A549 (cell line): ENCODE measurements at regions not wholly inside any gene's neighbourhood (a gene's known extent, or its start where the extent isn't known, plus 50 kb on each side); places are given as distances from the start of the nearest gene placed in this dataset.

Experiments
- ATAC-seq, 2 experiments: fragments of 200-7000 bp in 1 of 2; fragments of >200 bp in 1 of 2; cut with Nextera tagmentation in 1 of 2; cut with Tn5 transposase in 1 of 2; 3 replicates each; pipeline versions ENCODE4 v1.8.0 to v1.9.1; 2018 to 2020; ENCODE audit warnings: mild to moderate bottlenecking in 1 of 2, moderate library complexity in 1 of 2
- CTCF ChIA-PET: fragments of 300-600 bp; sonication (Branson Sonifier 250); formaldehyde crosslinking; extraction: SDS; loops from one replicate; lab custom pipeline; 2021; ENCODE audit warnings: antibody characterized with exemption, inconsistent platforms; lab: Yijun Ruan, JAX
- POLR2A ChIA-PET: fragments of 350-600 bp; formaldehyde crosslinking; extraction: SDS; loops from one replicate; lab custom pipeline; 2021; ENCODE audit warnings: antibody characterized with exemption, inconsistent platforms; lab: Yijun Ruan, JAX
- DNase-seq, 2 experiments: peaks; one replicate each; pipeline versions ENCODE4 v3.0.0 to v3.0.0-alpha.2; 2011 to 2016; ENCODE audit warnings: low read depth in 1 of 2, low spot score in 1 of 2
- FAIRE-seq: peaks from 2 replicates; lab custom pipeline; 2011; peaks lifted over from hg19 to GRCh38; lab: Jason Lieb, UNC
- H3K27ac ChIP-seq, 2 experiments: fragments of >200 bp; sonication (Bioruptor Twin); formaldehyde crosslinking; 3 replicates each; pipeline ENCODE4 v1.5.1; 2016 to 2017
- H3K4me1 ChIP-seq: fragments of >200 bp; sonication (Bioruptor Twin); formaldehyde crosslinking; 3 replicates; pipeline ENCODE4 v1.6.1; 2016
- H3K4me2 ChIP-seq: fragments of >200 bp; sonication (Bioruptor Twin); formaldehyde crosslinking; 3 replicates; pipeline ENCODE4 v1.6.1; 2016
- H3K4me3 ChIP-seq: fragments of >200 bp; sonication (Bioruptor Twin); formaldehyde crosslinking; 3 replicates; pipeline ENCODE4 v1.5.1; 2016
- H3K9me3 ChIP-seq: fragments of >200 bp; sonication (Bioruptor Twin); formaldehyde crosslinking; 3 replicates; pipeline ENCODE4 v1.6.1; 2016
- ATOH8 ChIP-seq: fragments of 250-450 bp; sonication (Bioruptor Pico); IDR thresholded peaks from 2 replicates; pipeline ENCODE4 v1.5.0; 2020; ENCODE audit warnings: low read depth, mild to moderate bottlenecking, moderate library complexity
- BCL3 ChIP-seq: fragments of >200 bp; sonication (Bioruptor Twin); formaldehyde crosslinking; IDR thresholded peaks from 3 replicates; pipeline ENCODE4 v1.6.1; 2016
- CBX8 ChIP-seq: fragments of 200-600 bp; sonication (generic); IDR thresholded peaks from 2 replicates; pipeline ENCODE4 v1.6.1; 2016
- CEBPB ChIP-seq, 2 experiments: fragments of >200 bp in 1 of 2; sonication (Bioruptor Twin) in 1 of 2; formaldehyde crosslinking in 1 of 2; IDR thresholded peaks; 2 replicates each; pipeline ENCODE4 v1.6.1; 2012 to 2016
- CTCF ChIP-seq: fragments of >200 bp; sonication (Bioruptor Twin); formaldehyde crosslinking; IDR thresholded peaks from 3 replicates; pipeline ENCODE4 v1.5.1; 2016
- E2F6 ChIP-seq: IDR thresholded peaks from 2 replicates; pipeline ENCODE4 v1.6.1; 2012; ENCODE audit warnings: low read depth, borderline replicate concordance
- EHMT2 ChIP-seq: fragments of 200-600 bp; sonication (generic); IDR thresholded peaks from 2 replicates; pipeline ENCODE4 v1.6.1; 2016; ENCODE audit warnings: antibody characterized with exemption, low read depth, mild to moderate bottlenecking, moderate library complexity
- FOSB ChIP-seq: fragments of 250-450 bp; sonication (Bioruptor Pico); IDR thresholded peaks from 2 replicates; pipeline ENCODE4 v1.5.0; 2020; ENCODE audit warnings: mild to moderate bottlenecking, moderate library complexity
- GATA3 ChIP-seq: IDR thresholded peaks from 2 replicates; pipeline ENCODE4 v1.6.1; 2012; ENCODE audit warnings: borderline replicate concordance
- HDAC2 ChIP-seq: fragments of 200-600 bp; sonication (generic); IDR thresholded peaks from 2 replicates; pipeline ENCODE4 v1.6.1; 2016
- HMGXB4 ChIP-seq: fragments of 250-450 bp; sonication (Bioruptor Pico); IDR thresholded peaks from 2 replicates; pipeline ENCODE4 v1.5.0; 2021; ENCODE audit warnings: mild to moderate bottlenecking, moderate library complexity, borderline replicate concordance
- HOXB13 ChIP-seq: fragments of 250-450 bp; sonication (Bioruptor Pico); IDR thresholded peaks from 2 replicates; pipeline ENCODE4 v1.5.0; 2020; ENCODE audit warnings: low read depth, mild to moderate bottlenecking, moderate library complexity
- JUNB ChIP-seq: fragments of >200 bp; sonication (Bioruptor Twin); formaldehyde crosslinking; IDR thresholded peaks from 2 replicates; pipeline ENCODE4 v1.6.1; 2016
- KDM5A ChIP-seq: fragments of 200-600 bp; sonication (generic); IDR thresholded peaks from 2 replicates; pipeline ENCODE4 v1.6.1; 2016; ENCODE audit warnings: antibody characterized with exemption, mild to moderate bottlenecking
- MAZ ChIP-seq: fragments of 150-350 bp; IDR thresholded peaks from 2 replicates; pipeline ENCODE4 v1.6.1; 2014; ENCODE audit warnings: antibody characterized with exemption, low read depth, low read length, borderline replicate concordance
- NR3C1 ChIP-seq: fragments of >200 bp; sonication (Bioruptor Twin); formaldehyde crosslinking; IDR thresholded peaks from 3 replicates; pipeline ENCODE4 v1.6.1; 2017
- PBX3 ChIP-seq: IDR thresholded peaks from 2 replicates; pipeline ENCODE4 v1.6.1; 2012
- PHF8 ChIP-seq: fragments of 200-600 bp; sonication (generic); IDR thresholded peaks from 2 replicates; pipeline ENCODE4 v1.6.1; 2016; ENCODE audit warnings: low read depth, mild to moderate bottlenecking, antibody characterized with exemption, moderate library complexity, borderline replicate concordance
- RAD21 ChIP-seq, 2 experiments: fragments of >200 bp in 1 of 2; sonication (Bioruptor Twin) in 1 of 2; formaldehyde crosslinking in 1 of 2; IDR thresholded peaks in 1 of 2; conservative IDR thresholded peaks in 1 of 2; 2 replicates in 1 of 2; 3 replicates in 1 of 2; pipeline ENCODE4 v1.6.1; 2012 to 2018; ENCODE audit warnings: inconsistent platforms in 1 of 2
- REST ChIP-seq: fragments of 200-600 bp; sonication (generic); IDR thresholded peaks from 2 replicates; pipeline ENCODE4 v1.6.1; 2016; ENCODE audit warnings: antibody characterized with exemption, mild to moderate bottlenecking, moderate library complexity
- RNF2 ChIP-seq: fragments of 200-600 bp; sonication (generic); IDR thresholded peaks from 2 replicates; pipeline ENCODE4 v1.6.1; 2016; ENCODE audit warnings: low read depth, mild to moderate bottlenecking, antibody characterized with exemption, moderate library complexity, borderline replicate concordance
- SREBF2 ChIP-seq: fragments of 450-650 bp; IDR thresholded peaks from 2 replicates; pipeline ENCODE4 v1.6.1; 2014; ENCODE audit warnings: mild to moderate bottlenecking, moderate library complexity
- TFCP2L1 ChIP-seq: fragments of 250-450 bp; sonication (Bioruptor Pico); IDR thresholded peaks from 2 replicates; pipeline ENCODE4 v1.5.0; 2021; ENCODE audit warnings: mild to moderate bottlenecking
- USF2 ChIP-seq: fragments of 450-650 bp; IDR thresholded peaks from 2 replicates; pipeline ENCODE4 v1.6.1; 2014; ENCODE audit warnings: antibody characterized with exemption
- ZSCAN20 ChIP-seq: fragments of 250-450 bp; sonication (Bioruptor Pico); IDR thresholded peaks from 2 replicates; pipeline ENCODE4 v1.8.0; 2022; ENCODE audit warnings: mild to moderate bottlenecking, moderate library complexity
- WGBS: methylation state at CpG from one replicate; pipeline ENCODE4 v1.1.6; 2017; ENCODE audit errors: missing lambda C conversion rate; 5-methylcytosine and 5-hydroxymethylcytosine counted together

GRCh38 chrX:16012250-16012649 is 111.1 kb upstream of the GRPR start:
- Histone ChIP-seq H3K4me3 (no peak overlapping the region), H3K27ac (no peak overlapping the region), H3K4me1 (no peaks in the 10 kb centered on the region), H3K4me2 (no peak overlapping the region), H3K9me3 (no peaks in the 10 kb centered on the region)
- 74% methylated on average over 1 of the region's 1 CpG for WGBS
- POLR2A ChIA-PET, result no interaction called here
- CTCF ChIA-PET, result interaction anchor here (0.9 kb wide), 1 partner anchor 11 kb away, joined by 3 read pairs; no protein-coding TSS in a partner anchor
- FAIRE-seq, result peak; percentile 91
- TF ChIP-seq PBX3 (no peak), EHMT2 (no peak), HDAC2 (no peak), RNF2 (no peak), CEBPB (IDR thresholded peaks at IDR 0.05) (no peak), NR3C1 (no peak), ATOH8 (CRISPR knock-in tag) (no peak), HMGXB4 (no peak), MAZ (no peak), REST (no peak), TFCP2L1 (no peak), CTCF (no peak), KDM5A (no peak), E2F6 (no peak), PHF8 (no peak)
- ATAC-seq, result no peak
- no peak for DNase-seq

- ChIA-PET POLR2A (no interaction called here), CTCF (interaction anchor here (0.7 kb wide), 1 partner anchor 96 kb away, joined by 3 read pairs; no protein-coding TSS in a partner anchor)
- no peak overlapping the region for H3K4me3 ChIP-seq
- no peak overlapping the region for H3K27ac ChIP-seq
- ATAC-seq (no peak), FAIRE-seq (no peak), DNase-seq (no peak)
- H3K9me3 ChIP-seq, result no peaks in the 10 kb centered on the region
- H3K4me2 ChIP-seq, result no peak overlapping the region
- WGBS, result 44% methylated on average over 2 of the region's 2 CpGs
- H3K4me1 ChIP-seq, result no peaks in the 10 kb centered on the region
- no peak for TF ChIP-seq HOXB13 (CRISPR knock-in tag)
- no peak for TF ChIP-seq TFCP2L1
- no peak for TF ChIP-seq EHMT2
- TF ChIP-seq CBX8, result no peak
- TF ChIP-seq RAD21 (conservative IDR thresholded peaks at IDR 0.05 in 1 of 2, IDR thresholded peaks at IDR 0.05 in 1 of 2), result no peak
- TF ChIP-seq JUNB, result no peak
- TF ChIP-seq BCL3, result no peak
- TF ChIP-seq SREBF2, result no peak
- TF ChIP-seq USF2, result no peak
- TF ChIP-seq RNF2, result no peak
- TF ChIP-seq GATA3, result no peak
- no peak for TF ChIP-seq FOSB (CRISPR knock-in tag)
- no peak for TF ChIP-seq E2F6
- no peak for TF ChIP-seq ZSCAN20 (CRISPR knock-in tag)
These were observed 117.4 kb upstream of the GRPR start for GRCh38 chrX:16005917-16006316.
